Islet precursor cell (in vitro differentiated cells): ENCODE measurements at regions not wholly inside any gene's neighbourhood (a gene's known extent, or its start where the extent isn't known, plus 50 kb on each side); places are given as distances from the start of the nearest gene placed in this dataset.

Source experiments
- DNase-seq: peaks from one replicate; pipeline ENCODE4 v3.0.0-alpha.2; 2018

DNA sequence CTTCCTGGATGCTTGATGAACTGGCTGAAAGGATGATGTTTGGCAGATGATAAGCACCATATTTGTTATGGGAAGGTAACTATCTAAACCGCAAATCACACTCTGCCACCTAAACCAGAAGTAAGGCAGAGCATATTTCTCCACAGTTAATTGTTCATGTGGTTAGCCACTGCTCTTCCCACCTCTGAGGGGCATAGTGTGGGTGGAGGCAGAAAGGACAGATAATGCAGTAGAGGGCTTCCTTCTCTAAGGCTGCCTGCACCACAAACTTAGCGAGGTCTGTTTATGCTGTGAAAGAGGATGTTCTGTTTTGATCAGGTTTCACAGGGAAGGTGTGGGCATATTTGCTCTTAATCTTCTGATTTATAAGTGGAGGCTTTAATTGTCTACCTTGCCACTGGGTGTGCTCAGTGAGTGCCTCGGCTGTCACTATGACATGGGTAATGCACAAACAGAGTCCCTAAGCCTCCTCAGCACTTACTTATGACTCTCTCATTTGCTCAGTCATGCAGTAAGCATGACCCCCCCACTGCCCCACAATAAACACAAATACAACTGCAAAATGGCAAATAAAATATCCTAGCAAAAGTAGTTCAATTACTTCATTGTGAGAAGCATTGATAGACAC is 401.0 kb downstream of the TMA16 start:
- no peak for DNase-seq

DNA sequence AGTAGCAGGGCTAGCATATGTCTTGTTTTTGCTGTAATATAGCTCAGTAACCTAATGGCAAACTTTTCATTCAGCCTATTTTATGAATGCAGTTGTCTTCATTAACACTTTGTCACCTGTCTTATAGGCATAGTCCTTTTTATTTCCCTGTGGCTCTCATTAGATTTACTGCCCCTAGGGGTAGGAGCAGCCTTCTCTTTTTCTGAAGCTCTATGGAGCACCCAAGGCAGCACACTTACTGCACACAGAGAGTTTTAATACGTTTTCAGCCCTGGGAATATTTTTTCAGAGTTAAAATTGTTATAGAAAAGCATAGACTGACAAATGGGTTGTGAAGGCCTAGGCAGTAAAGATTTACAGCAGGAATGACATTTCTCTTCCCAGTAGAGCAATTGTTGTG is 406.8 kb downstream of the TMA16 start:
- DNase-seq = no peak

DNA sequence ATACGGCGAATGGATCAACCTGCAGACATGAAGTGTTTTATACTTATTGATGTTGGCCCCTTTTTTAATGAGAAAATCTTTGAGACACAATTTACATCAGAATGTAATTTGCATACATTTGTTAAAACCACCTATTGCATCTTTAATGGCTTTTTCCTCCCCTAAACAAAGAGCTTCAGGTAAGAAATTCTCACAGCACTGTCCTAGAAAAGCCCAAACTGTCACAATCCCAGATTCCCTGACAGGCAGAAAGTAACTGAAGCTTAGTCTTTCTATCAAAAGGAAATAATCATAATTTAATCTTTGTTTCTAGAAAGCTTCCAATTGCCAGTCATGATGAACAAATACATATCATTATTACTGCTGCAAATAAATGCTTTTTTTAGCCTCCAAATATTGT is 407.9 kb downstream of the TMA16 start:
- DNase-seq = no peak

DNA sequence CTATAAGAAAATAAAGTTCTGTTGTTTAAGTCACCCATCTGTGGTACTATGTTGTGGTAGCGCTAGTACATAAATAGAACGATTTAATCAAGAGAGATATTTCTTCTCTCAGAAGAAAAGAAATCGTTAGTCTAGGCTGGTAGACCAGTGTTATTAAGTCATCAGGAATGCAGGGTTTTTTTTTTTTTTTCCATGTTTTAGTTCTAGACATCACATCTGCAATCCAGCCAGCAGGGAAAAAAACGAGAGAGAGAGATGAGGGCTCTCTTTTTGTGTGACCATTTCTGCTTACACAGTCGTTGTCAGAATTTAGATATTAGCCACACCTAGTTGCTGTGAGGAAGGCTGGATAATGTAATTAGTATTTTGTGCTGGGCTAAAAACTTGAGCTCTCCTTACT is 417.4 kb downstream of the TMA16 start:
- no peak for DNase-seq

DNA sequence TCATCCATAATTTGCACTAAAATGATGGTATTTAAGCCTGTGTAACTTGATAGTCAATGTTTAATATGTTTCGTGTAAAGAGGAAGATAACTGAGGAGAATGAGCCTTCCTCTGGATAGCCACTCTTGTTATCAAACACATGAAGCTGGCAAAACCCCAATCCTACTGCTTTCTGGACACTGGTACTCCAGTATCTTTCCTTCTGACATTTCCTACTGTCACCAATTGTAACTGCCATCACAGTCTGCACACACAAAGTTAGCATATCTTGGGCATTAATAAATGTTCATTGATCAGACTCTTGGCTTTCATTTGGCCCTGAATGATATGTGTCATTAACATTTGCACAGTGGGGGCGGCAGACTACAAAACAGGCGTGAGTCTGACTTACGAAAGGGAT is 419.1 kb downstream of the TMA16 start:
- DNase-seq = no peak

DNA sequence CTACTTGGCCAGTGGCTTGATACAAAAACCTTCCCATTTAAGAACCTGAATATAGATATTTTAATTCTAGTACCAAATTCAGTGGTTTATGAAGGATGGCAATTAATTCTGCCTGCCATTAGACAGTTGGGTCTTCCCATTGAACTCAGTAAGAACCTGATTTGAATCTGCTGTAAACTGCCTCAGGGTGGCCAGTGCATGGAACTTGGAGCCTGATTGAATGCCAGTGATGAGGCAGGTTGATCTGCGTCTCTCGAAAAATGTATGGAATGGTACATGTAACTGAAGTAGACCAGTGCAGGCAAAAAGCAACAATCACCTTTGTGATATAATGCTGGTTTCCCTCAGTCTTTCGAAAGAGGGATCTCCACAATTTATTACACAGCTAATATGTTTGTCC is 421.4 kb downstream of the TMA16 start:
- DNase-seq = peak; percentile 71

DNA sequence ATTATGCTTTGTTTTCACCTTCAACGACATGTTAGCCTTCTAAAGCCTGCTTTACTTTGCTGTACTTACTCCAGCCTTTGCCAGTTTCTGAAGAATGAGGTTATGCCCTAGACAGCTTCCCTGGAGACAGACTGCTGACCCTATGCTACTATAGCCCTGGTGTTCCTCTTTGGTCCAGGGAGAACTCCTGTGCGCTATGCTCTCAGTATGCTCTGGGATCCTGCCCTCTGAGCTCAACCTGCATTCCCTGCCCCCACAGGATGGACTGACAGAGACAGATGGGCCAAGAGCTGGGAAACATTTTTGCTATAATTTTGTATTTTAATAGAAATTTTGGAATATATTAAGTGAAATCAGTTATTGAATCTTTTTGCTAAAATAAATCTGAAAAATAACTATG is 425.9 kb downstream of the TMA16 start:
- no peak for DNase-seq

DNA sequence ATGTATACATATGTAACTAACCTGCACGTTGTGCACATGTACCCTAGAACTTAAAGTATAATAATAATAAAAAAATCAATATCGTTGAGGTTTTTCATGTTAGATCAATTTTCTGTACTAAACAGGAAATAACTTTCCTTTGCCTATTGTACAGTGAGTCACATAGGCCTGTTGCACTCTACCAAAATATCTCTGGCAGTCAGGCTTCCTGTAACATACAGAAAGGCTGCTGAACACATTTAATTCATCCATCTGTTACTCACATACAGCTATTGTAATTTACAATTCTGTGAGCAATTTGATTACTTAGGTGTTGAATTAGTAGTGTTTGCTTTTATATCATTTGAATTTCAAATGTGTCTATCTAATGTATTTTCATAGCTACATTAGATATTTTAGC is 427.8 kb downstream of the TMA16 start:
- DNase-seq = no peak

DNA sequence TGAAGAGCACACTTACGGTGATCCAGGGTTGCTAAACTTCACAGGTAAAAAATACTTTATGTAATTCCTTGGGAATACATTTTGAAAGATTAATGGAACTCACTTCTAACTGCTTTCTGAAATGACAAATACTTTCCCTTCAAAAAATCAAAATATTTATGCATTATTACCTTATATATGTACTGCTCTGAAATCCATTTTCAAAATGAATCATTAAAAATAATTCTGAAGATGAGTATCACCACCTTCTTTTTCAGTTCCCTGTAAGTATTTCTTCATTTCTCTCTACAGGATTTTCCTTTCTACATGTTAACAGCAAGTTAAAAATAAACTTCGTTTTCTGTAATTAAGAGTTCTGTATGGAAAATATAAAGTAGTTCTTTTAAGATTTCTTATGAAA is 428.6 kb downstream of the TMA16 start:
- DNase-seq = no peak

DNA sequence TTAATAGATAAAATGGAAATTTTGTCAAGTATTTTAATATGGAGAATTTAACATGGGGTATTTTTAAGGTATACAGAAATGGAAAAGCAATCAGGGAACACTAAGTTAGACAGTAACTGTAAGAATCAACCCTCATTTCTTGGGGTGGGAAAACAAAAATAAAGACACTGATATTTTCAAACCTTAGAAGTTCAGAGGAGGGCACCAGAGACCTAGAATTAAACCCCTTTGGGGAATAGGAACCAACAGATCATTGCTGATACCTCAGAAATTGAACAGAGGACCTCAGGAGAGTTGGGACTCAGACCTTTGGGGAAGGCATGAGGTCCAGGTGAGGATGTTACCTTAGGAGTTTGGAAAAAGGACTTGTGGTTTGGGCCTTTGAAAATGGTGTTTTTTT is 435.6 kb downstream of the TMA16 start:
- DNase-seq = no peak

DNA sequence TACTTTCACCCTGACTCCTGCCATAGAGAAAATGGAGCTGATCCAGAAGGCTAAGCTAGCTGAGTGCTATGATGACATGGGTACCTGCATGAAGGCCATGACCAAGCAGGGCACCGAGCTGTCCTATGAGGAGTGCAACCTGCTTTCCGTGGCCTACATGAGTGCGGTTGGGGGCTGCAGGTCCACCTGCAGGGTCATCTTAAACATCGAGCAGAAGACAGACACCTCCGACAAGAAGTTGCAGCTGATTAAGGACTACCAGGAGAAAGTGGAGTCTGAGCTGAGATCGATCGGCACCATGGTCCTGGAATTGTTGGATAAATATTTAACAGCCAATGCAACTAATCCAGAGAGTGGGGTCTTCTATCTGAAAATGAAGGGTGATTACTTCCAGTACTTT is 438.0 kb downstream of the TMA16 start:
- no peak for DNase-seq

DNA sequence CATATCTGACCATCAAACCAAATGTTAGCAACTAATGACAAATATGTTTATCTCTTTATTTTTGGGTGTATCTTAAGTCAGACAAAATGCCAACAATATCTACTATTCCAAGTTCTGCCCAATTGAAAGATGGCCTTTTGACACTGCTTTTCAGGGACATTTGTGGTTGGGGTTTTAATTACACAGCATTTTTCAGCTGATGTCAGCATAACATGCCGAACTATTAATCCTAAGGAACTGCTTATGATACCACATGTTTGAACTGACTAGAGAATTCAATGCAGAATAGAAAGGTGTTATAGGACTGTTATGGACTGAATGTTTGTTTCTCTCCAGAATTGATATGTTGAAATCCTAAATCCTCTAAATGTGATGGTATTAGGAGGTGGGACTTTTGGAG is 445.1 kb downstream of the TMA16 start:
- no peak for DNase-seq

DNA sequence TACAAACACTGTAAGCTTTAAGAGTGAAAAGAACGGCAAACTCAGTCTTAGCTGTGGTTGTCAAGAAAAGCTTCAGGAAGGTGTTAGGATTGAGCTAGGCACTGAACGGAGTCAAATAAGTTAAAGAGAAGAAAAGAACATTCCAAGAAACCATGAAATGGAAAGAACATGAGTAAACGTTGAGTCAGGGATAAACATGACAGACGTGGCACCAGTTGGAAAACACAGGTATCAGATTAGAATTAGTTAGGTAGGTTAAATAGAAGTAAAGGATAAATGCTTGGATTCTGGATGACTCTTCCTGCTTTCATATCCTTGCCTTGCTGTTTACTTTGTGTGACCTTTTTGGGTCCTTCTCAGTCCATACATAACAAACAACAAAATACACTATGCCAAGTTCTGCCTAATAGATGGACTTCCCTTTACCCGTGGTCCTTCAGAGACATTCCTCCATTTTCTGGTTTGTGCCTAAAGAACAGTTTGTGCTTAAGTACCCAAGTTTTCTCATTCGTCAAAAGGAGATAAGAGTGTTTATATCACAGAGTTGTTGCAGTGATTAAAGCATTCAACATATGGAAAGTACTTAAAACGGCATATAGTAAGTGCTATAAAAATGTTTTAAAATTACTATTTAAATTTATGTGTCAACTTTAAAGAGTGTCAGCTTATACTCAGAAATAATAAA is 446.9 kb downstream of the TMA16 start:
- DNase-seq = no peak

DNA sequence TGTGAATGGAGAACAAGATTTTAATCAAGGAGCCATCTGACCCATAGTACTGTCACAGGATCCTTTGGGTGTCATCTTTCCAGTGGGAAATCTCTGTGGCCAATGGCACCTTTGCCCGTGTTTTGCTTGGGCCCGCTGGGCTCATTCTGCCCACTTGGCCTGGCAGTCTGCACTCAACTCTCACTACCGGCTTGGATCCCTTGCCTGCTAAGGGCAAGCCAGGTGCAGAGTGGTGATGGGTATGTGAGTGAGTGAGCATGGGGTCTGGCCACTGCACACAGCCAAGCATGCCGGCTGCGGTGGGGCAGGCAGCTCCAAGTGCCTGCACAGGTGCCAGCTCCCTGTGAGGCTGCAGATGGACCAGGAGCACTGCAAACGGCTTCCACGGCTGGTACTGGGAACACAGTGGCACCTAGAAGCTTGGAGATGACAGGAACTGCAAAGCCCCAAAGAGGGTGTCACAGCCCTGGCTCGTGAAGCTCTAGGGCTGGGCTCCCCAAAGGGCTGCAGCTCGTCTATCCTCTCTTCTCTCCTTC is 454.5 kb downstream of the TMA16 start:
- no peak for DNase-seq

DNA sequence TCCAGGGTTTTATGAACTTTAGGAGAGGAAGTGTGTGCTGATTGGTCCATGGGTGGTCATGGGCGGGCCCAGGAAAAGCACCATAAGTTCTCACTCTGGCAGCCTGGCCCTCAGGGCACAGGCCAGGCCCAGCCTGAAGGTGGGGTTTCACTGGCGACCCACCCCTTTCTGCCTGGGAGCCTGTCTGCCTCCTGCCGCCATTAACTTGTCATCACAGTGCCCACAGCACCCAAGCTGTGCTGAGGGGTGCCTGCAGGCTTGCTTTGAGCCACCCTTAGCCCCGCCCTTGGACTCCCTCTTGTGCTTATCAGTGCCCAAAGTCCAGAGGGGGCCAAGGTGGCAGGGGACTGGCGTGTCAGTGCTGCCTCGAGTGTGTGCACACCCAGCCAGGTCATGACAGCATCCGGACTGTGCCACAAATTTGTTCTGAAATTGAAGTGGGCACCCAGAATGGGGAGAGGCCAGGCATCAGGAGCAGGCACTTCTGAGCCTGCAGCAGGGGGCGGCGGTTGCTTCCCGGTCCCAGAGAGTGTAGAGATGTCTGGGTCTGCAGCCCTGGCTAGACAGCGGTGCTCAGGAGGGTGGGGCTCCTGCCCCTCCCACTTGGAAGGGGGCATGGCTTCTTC is 455.6 kb downstream of the TMA16 start:
- DNase-seq = no peak

DNA sequence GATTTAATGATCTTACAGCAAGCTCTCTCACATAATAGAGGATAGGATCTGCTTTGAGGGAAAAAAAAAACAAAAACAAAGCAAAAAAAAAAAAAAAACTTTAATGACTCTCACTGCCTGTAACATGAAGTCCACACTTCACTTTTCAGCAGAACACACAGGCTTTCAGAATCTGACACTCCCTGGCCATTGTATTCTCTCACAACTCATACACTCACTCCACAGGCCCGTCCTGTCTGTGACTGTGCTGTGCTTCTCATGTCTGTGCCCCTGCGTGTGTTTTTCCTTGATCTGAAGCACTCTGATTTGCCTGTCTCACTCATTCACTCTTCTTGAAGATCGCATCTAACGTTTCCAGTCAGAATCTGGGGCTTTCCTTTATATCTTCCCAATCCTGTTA is 460.8 kb downstream of the TMA16 start:
- DNase-seq = no peak

DNA sequence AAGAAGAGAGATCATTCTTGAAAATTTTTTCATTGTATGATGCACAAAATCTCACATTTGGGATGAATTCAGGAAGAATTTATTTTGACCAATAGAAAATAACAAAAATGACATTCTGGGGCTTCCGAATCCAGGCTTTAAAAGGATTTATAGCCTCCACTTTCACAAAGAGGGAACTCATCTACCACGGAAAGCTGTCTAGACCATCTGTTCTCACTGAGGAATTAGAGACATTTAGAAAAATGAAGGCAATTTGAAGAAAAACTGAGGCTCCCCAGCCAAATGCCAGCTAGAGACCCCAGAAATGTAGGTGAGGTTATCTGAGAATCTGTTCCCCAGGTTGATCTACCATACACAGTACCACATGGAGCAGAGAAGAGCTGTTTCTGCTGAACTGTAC is 464.3 kb downstream of the TMA16 start:
- DNase-seq = no peak

DNA sequence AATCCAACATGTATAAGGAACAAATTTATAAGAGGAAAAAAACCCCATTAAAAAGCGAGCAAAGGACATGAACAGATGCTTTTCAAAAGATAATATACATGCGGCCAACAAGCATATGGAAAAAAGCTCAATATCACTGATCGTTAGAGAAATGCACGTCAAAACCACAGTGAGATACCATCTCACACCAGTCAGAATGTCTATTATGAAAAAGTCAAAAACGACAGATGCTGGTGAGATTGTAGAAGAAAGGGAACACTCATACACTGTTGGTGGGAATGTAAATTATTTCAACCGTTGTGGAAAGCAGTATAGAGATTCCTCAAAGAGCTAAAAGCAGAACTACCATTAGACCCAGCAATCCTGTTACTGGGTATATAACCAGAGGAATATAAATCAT is 465.4 kb downstream of the TMA16 start:
- no peak for DNase-seq

DNA sequence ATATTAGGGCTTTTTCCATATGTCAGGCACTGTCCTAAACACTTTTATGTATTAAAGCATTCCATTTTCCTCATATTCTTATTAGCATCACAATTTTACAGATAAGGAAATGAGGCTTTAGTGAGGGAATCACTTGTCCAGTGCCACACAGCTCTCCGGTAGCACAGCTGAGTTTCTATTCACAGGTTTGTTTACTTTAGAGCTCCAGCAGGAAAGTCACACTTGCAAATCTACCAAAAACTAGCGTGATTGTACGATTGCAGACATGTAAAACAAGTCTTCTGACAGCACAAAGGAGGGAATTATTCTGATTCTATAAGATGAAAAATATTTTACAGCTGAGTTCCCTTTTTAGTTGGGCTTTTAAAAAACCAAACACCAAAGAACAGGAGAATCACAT is 472.1 kb downstream of the TMA16 start:
- no peak for DNase-seq

DNA sequence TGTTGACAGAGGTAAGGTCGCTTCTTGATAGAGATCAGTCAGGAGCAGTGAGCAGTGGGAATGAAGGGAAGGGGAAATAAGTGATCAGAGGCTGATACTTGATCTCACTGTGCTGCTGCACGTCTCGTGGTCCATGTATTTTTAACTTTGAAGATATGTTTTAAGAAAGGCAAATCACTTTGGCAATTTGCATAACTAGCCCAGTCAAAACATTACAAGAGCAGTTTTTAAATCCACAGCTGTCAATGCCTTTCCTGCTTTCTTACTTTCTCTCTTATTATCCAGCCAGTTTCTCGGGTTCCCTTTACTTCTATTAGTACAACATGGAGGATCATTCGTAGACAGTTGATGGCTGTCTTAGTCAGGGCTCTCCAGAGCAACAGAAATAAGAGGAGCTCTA is 472.8 kb downstream of the TMA16 start:
- DNase-seq = no peak

DNA sequence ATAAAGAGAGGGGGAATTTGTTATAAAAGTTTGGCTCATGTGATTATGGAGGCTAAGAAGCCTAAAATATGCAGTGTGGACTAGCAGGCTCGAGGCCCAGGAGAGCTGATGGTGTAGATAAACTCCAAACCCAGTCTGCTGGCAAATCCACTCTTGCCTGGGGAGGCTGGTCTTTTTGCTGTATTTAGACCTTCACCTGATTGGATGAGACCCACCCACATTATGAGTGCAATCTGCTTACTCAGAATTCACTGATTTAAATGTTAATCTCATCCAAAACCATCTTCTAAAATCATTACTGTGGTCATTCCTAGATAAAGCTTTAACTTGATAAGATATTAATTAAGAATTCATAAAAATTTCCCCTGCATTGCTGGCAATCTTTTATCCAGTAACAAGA is 473.2 kb downstream of the TMA16 start:
- no peak for DNase-seq

DNA sequence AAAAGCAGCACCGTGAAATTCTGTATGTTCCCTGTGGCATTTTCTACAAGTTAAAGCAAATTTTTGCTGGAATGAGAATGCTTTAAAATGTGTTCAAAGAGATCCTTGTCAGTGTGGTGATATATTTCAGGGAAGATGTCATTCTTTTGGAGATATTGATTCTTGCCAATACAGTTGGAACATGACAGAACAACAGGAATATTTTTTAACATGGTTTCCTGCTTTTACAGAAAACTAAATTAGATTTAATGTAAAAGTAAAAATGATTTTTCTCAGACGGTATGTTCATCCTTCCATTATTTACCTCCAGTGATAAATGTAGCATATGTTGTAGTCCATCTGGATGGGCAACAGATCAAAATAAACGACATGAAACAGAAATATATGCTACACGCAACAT is 474.8 kb downstream of the TMA16 start:
- no peak for DNase-seq

DNA sequence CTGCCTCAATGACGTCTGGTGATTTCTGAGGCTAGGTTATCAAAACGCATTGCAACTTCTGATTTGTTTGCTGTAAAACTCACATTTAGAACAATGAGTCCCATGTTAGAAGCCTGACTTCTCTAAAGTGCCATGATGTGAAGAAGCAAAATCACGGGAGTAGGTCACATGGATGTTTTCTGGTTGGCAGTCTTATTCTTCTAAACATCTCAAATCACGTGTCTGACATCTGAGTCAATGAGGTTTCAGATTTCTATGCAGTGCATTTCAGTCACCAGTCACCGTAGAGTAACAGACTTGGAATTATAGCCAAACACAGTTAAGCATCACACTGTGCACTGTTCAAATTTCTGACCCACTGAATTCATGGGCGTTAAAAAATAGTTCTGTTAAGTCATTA is 482.1 kb downstream of the TMA16 start:
- no peak for DNase-seq

DNA sequence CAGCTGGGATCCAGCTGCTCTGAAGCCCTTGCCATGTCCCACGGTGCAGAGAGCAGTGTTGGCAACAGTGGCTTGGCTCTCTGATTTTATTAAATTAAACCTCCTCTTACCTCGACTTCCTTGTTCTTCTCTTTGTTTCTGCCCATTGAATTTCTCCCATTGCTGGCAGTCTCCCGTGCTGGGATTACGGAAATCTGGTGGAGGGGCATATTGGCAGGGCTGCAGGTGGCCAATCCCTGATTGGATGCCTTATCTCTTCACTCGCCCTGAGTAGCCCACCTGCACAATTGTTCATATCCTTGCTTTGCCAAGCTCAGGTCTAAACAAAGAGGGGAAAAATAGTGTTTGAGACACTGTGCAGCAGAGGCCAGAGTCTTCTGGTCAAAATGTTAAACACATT is 493.9 kb downstream of the TMA16 start:
- no peak for DNase-seq

DNA sequence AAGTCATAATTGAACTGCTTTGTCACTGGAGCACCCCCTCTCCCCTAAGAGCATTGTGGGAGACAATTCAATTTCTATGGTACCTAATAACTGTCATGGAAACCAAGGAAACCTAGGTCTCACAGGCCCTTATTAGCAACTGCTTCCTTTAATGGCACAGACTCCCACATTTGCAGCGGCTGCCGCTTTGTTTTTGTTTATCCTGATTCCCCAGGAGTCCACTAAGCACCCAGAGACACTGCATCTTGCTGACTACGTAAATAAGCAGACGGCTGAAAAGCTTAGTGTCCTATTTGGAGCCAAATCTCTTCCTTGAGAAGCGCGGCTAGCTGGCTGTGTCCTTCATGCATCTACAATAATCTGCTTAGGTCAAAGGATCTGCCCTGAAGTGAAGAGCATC is 494.4 kb downstream of the TMA16 start:
- DNase-seq = no peak
